IPS-15b (cell line): ENCODE measurements at regions not wholly inside any gene's neighbourhood (a gene's known extent, or its start where the extent isn't known, plus 50 kb on each side); places are given as distances from the start of the nearest gene placed in this dataset.
"Not testable (repeated sequence)": the region's sequence is repeated elsewhere in the genome, so short reads cannot be mapped to it uniquely, and the experiment has no call there.

Source experiments
- H3K27me3 ChIP-seq: one replicate; pipeline ENCODE4 v1.6.1; 2013; ENCODE audit warnings: low read length; ENCODE audit not compliant: control insufficient read depth, insufficient read depth
- H3K36me3 ChIP-seq: one replicate; pipeline ENCODE4 v1.6.1; 2013; ENCODE audit warnings: low read length; ENCODE audit not compliant: control insufficient read depth, insufficient read depth
- H3K4me1 ChIP-seq: one replicate; pipeline ENCODE4 v1.6.1; 2013; ENCODE audit warnings: mild to moderate bottlenecking, low read length; ENCODE audit not compliant: control insufficient read depth, insufficient read depth
- H3K4me3 ChIP-seq: one replicate; pipeline ENCODE4 v1.5.1; 2013; ENCODE audit warnings: low read depth, low read length
- H3K9ac ChIP-seq: one replicate; pipeline ENCODE4 v1.6.1; 2013; ENCODE audit warnings: low read depth, mild to moderate bottlenecking, low read length
- H3K9me3 ChIP-seq: one replicate; pipeline ENCODE4 v1.6.1; 2013; ENCODE audit warnings: mild to moderate bottlenecking, low read length; ENCODE audit not compliant: control insufficient read depth, insufficient read depth

GRCh38 chr7:8314566-8314965 is 52.6 kb upstream of the ICA1 start:
- Histone ChIP-seq H3K27me3 (no peaks in the 10 kb centered on the region), H3K4me3 (no peak overlapping the region), H3K9me3 (peaks cover 4% of the 10 kb centered on the region), H3K9ac (no peak overlapping the region), H3K36me3 (no peaks in the 10 kb centered on the region), H3K4me1 (no peaks in the 10 kb centered on the region)

GRCh38 chr7:8319115-8319514 is 57.1 kb upstream of the ICA1 start:
- H3K4me3 ChIP-seq, result no peak overlapping the region
- H3K27me3 ChIP-seq, result no peaks in the 10 kb centered on the region
- no peak overlapping the region for H3K9ac ChIP-seq
- H3K36me3 ChIP-seq, result no peaks in the 10 kb centered on the region
- H3K4me1 ChIP-seq, result no peaks in the 10 kb centered on the region
- H3K9me3 ChIP-seq, result peaks cover 5% of the 10 kb centered on the region

- Histone ChIP-seq H3K4me3 (no peak overlapping the region), H3K36me3 (no peaks in the 10 kb centered on the region), H3K4me1 (no peaks in the 10 kb centered on the region), H3K9ac (no peak overlapping the region), H3K9me3 (peaks cover 5% of the 10 kb centered on the region), H3K27me3 (no peaks in the 10 kb centered on the region)
Observed at GRCh38 chr7:8320174-8320573, 58.2 kb upstream of the ICA1 start.

GRCh38 chr7:8321312-8321711 is 59.3 kb upstream of the ICA1 start:
- no peak overlapping the region for H3K4me3 ChIP-seq
- H3K27me3 ChIP-seq, result no peaks in the 10 kb centered on the region
- H3K36me3 ChIP-seq, result no peaks in the 10 kb centered on the region
- no peak overlapping the region for H3K9ac ChIP-seq
- no peaks in the 10 kb centered on the region for H3K4me1 ChIP-seq
- H3K9me3 ChIP-seq, result peaks cover 5% of the 10 kb centered on the region

GRCh38 chr7:8322667-8323066 is 60.7 kb upstream of the ICA1 start:
- no peaks in the 10 kb centered on the region for H3K27me3 ChIP-seq
- H3K4me3 ChIP-seq, result no peak overlapping the region
- no peaks in the 10 kb centered on the region for H3K4me1 ChIP-seq
- no peaks in the 10 kb centered on the region for H3K36me3 ChIP-seq
- H3K9ac ChIP-seq, result no peak overlapping the region
- H3K9me3 ChIP-seq, result peaks cover 5% of the 10 kb centered on the region

- Histone ChIP-seq H3K9ac (no peak overlapping the region), H3K4me1 (no peaks in the 10 kb centered on the region), H3K4me3 (no peak overlapping the region), H3K36me3 (no peaks in the 10 kb centered on the region), H3K9me3 (no peaks in the 10 kb centered on the region), H3K27me3 (no peaks in the 10 kb centered on the region)
Observed at GRCh38 chr7:8325067-8325466, 63.1 kb upstream of the ICA1 start.

GRCh38 chr7:8327199-8327598 is 65.2 kb upstream of the ICA1 start:
- H3K27me3 ChIP-seq, result no peaks in the 10 kb centered on the region
- H3K4me1 ChIP-seq, result no peaks in the 10 kb centered on the region
- H3K9me3 ChIP-seq, result no peaks in the 10 kb centered on the region
- H3K9ac ChIP-seq, result no peak overlapping the region
- H3K4me3 ChIP-seq, result no peak overlapping the region
- no peaks in the 10 kb centered on the region for H3K36me3 ChIP-seq

- H3K4me3 ChIP-seq, result no peak overlapping the region
- H3K27me3 ChIP-seq, result no peaks in the 10 kb centered on the region
- no peak overlapping the region for H3K9ac ChIP-seq
- no peaks in the 10 kb centered on the region for H3K4me1 ChIP-seq
- no peaks in the 10 kb centered on the region for H3K36me3 ChIP-seq
- H3K9me3 ChIP-seq, result no peaks in the 10 kb centered on the region
Observed at GRCh38 chr7:8338206-8338605, 76.2 kb upstream of the ICA1 start.

GRCh38 chr7:8343556-8343955 is 81.6 kb upstream of the ICA1 start:
- no peak overlapping the region for H3K9ac ChIP-seq
- H3K4me3 ChIP-seq, result no peak overlapping the region
- peaks cover 2% of the 10 kb centered on the region for H3K36me3 ChIP-seq
- no peaks in the 10 kb centered on the region for H3K27me3 ChIP-seq
- no peaks in the 10 kb centered on the region for H3K4me1 ChIP-seq
- peaks cover 5% of the 10 kb centered on the region for H3K9me3 ChIP-seq

GRCh38 chr7:8347395-8347794 is 85.4 kb upstream of the ICA1 start:
- not testable (repeated sequence) for H3K4me3 ChIP-seq, H3K9me3 ChIP-seq, H3K27me3 ChIP-seq

GRCh38 chr7:8351654-8352053 is 81.8 kb upstream of the NXPH1 start:
- H3K4me3 ChIP-seq, H3K9ac ChIP-seq, H3K27me3 ChIP-seq, H3K4me1 ChIP-seq, H3K36me3 ChIP-seq, H3K9me3 ChIP-seq: not testable (repeated sequence)

More at GRCh38 chr7:8347395-8347794, 85.4 kb upstream of the ICA1 start:
- not testable (repeated sequence) for H3K9ac ChIP-seq, H3K36me3 ChIP-seq, H3K4me1 ChIP-seq

- H3K9me3 ChIP-seq, result no peaks in the 10 kb centered on the region
- H3K9ac ChIP-seq, result no peak overlapping the region
- H3K4me3 ChIP-seq, result no peak overlapping the region
- no peaks in the 10 kb centered on the region for H3K4me1 ChIP-seq
- no peaks in the 10 kb centered on the region for H3K36me3 ChIP-seq
- H3K27me3 ChIP-seq, result no peaks in the 10 kb centered on the region
Observed at GRCh38 chr7:8353991-8354390, 79.4 kb upstream of the NXPH1 start.

- Histone ChIP-seq H3K36me3 (no peaks in the 10 kb centered on the region), H3K27me3 (no peaks in the 10 kb centered on the region), H3K9me3 (no peaks in the 10 kb centered on the region), H3K4me3 (no peak overlapping the region), H3K4me1 (peaks cover under 1% of the 10 kb centered on the region), H3K9ac (no peak overlapping the region)
Observed at GRCh38 chr7:8354503-8354902, 78.9 kb upstream of the NXPH1 start.
